Uterus (tissue), 2 donors: ENCODE measurements at regions not wholly inside any gene's neighbourhood (a gene's known extent, or its start where the extent isn't known, plus 50 kb on each side); places are given as distances from the start of the nearest gene placed in this dataset.

ENCODE experiments used
- CTCF ChIP-seq, 4 experiments: fragments of 200-600 bp in 2 of 4; fragments of 450-650 bp in 2 of 4; sonication (generic) in 2 of 4; IDR thresholded peaks; one replicate each; pipeline ENCODE4 v1.5.1; 2016 to 2019; ENCODE audit warnings: antibody characterized with exemption in 4 of 4, mild to moderate bottlenecking in 2 of 4, moderate library complexity in 1 of 4
- POLR2A ChIP-seq, 2 donors: fragments of 450-650 bp; IDR thresholded peaks; one replicate each; pipeline ENCODE4 v1.6.1; 2016; ENCODE audit warnings: antibody characterized with exemption in 2 of 2, mild to moderate bottlenecking in 1 of 2, moderate library complexity in 1 of 2

GRCh38 chr4:53900271-53900649, 164.1 kb downstream of the CHIC2 start:
- TF ChIP-seq CTCF (IDR thresholded peaks at IDR 0.05) (no peak), POLR2A (IDR thresholded peaks at IDR 0.05) (no peak)
